GM23338 (cell line): ENCODE measurements at regions not wholly inside any gene's neighbourhood (a gene's known extent, or its start where the extent isn't known, plus 50 kb on each side); places are given as distances from the start of the nearest gene placed in this dataset.

Experiments used
- CREB1 ChIP-seq: fragments of 250-450 bp; sonication (Bioruptor Pico); IDR thresholded peaks from 2 replicates; pipeline ENCODE4 v1.5.0; 2020; ENCODE audit warnings: low read depth, mild to moderate bottlenecking, moderate library complexity
- CTCF ChIP-seq, 2 experiments: fragments of 200-600 bp in 1 of 2; sonication (generic) in 1 of 2; conservative IDR thresholded peaks; 2 replicates each; pipeline versions ENCODE4 v1.5.1 to v1.6.1; 2016 to 2017; ENCODE audit warnings: antibody characterized with exemption in 2 of 2, low read depth in 2 of 2, mild to moderate bottlenecking in 2 of 2, moderate library complexity in 1 of 2
- ETS1 ChIP-seq: IDR thresholded peaks from 2 replicates; pipeline ENCODE4 v1.6.1; 2016; ENCODE audit warnings: antibody characterized with exemption
- EZH2 ChIP-seq: fragments of 200-600 bp; sonication (generic); IDR thresholded peaks from one replicate; pipeline ENCODE4 v1.8.0; 2017; ENCODE audit warnings: antibody characterized with exemption, mild to moderate bottlenecking, low read depth; ENCODE audit not compliant: unreplicated experiment
- EZH2phosphoT487 ChIP-seq: fragments of 200-600 bp; sonication (generic); IDR thresholded peaks from one replicate; pipeline ENCODE4 v1.8.1; 2018; ENCODE audit warnings: antibody characterized with exemption; ENCODE audit not compliant: unreplicated experiment
- JUNB ChIP-seq: IDR thresholded peaks from one replicate; pipeline ENCODE4 v1.6.1; 2016; ENCODE audit warnings: antibody characterized with exemption; ENCODE audit not compliant: unreplicated experiment
- NANOG ChIP-seq: IDR thresholded peaks from 2 replicates; pipeline ENCODE4 v1.6.1; 2016; ENCODE audit warnings: antibody characterized with exemption, borderline replicate concordance
- POLR2AphosphoS5 ChIP-seq: IDR thresholded peaks from 2 replicates; pipeline ENCODE4 v1.6.1; 2016; ENCODE audit warnings: antibody characterized with exemption, low read depth
- STAT1 ChIP-seq: IDR thresholded peaks from one replicate; pipeline ENCODE4 v1.6.1; 2016; ENCODE audit warnings: antibody characterized with exemption; ENCODE audit not compliant: unreplicated experiment
- ZNF114 ChIP-seq: fragments of 250-450 bp; sonication (Bioruptor Pico); IDR thresholded peaks from 2 replicates; pipeline ENCODE4 v1.5.0; 2020; ENCODE audit warnings: mild to moderate bottlenecking, moderate library complexity
- ZNF331 ChIP-seq: fragments of 250-450 bp; sonication (Bioruptor Pico); IDR thresholded peaks from 2 replicates; pipeline ENCODE4 v1.5.0; 2020; ENCODE audit warnings: low read depth, mild to moderate bottlenecking, moderate library complexity
- TF ChIP-seq, protein P1 (sequence below): fragments of 250-450 bp; sonication (Bioruptor Pico); IDR thresholded peaks from 2 replicates; pipeline ENCODE4 v1.5.0; 2020; ENCODE audit warnings: mild to moderate bottlenecking, moderate library complexity
- TF ChIP-seq, protein P2 (sequence below): IDR thresholded peaks from one replicate; pipeline ENCODE4 v1.6.1; 2018; ENCODE audit warnings: antibody characterized with exemption; ENCODE audit not compliant: unreplicated experiment

GRCh38 chr12:88266806-88267360, 124.8 kb downstream of the TMTC3 start:
- TF ChIP-seq POLR2AphosphoS5 (no peak), EZH2phosphoT487 (no peak), CTCF (conservative IDR thresholded peaks at IDR 0.05; ENCODE audit: low read depth in 2 of 2) (no peak), JUNB (no peak), EZH2 (no peak), CREB1 (CRISPR knock-in tag) (no peak), ETS1 (no peak), STAT1 (no peak), ZNF114 (CRISPR knock-in tag) (no peak), ZNF331 (no peak), NANOG (no peak)
- TF ChIP-seq, protein P1, sequence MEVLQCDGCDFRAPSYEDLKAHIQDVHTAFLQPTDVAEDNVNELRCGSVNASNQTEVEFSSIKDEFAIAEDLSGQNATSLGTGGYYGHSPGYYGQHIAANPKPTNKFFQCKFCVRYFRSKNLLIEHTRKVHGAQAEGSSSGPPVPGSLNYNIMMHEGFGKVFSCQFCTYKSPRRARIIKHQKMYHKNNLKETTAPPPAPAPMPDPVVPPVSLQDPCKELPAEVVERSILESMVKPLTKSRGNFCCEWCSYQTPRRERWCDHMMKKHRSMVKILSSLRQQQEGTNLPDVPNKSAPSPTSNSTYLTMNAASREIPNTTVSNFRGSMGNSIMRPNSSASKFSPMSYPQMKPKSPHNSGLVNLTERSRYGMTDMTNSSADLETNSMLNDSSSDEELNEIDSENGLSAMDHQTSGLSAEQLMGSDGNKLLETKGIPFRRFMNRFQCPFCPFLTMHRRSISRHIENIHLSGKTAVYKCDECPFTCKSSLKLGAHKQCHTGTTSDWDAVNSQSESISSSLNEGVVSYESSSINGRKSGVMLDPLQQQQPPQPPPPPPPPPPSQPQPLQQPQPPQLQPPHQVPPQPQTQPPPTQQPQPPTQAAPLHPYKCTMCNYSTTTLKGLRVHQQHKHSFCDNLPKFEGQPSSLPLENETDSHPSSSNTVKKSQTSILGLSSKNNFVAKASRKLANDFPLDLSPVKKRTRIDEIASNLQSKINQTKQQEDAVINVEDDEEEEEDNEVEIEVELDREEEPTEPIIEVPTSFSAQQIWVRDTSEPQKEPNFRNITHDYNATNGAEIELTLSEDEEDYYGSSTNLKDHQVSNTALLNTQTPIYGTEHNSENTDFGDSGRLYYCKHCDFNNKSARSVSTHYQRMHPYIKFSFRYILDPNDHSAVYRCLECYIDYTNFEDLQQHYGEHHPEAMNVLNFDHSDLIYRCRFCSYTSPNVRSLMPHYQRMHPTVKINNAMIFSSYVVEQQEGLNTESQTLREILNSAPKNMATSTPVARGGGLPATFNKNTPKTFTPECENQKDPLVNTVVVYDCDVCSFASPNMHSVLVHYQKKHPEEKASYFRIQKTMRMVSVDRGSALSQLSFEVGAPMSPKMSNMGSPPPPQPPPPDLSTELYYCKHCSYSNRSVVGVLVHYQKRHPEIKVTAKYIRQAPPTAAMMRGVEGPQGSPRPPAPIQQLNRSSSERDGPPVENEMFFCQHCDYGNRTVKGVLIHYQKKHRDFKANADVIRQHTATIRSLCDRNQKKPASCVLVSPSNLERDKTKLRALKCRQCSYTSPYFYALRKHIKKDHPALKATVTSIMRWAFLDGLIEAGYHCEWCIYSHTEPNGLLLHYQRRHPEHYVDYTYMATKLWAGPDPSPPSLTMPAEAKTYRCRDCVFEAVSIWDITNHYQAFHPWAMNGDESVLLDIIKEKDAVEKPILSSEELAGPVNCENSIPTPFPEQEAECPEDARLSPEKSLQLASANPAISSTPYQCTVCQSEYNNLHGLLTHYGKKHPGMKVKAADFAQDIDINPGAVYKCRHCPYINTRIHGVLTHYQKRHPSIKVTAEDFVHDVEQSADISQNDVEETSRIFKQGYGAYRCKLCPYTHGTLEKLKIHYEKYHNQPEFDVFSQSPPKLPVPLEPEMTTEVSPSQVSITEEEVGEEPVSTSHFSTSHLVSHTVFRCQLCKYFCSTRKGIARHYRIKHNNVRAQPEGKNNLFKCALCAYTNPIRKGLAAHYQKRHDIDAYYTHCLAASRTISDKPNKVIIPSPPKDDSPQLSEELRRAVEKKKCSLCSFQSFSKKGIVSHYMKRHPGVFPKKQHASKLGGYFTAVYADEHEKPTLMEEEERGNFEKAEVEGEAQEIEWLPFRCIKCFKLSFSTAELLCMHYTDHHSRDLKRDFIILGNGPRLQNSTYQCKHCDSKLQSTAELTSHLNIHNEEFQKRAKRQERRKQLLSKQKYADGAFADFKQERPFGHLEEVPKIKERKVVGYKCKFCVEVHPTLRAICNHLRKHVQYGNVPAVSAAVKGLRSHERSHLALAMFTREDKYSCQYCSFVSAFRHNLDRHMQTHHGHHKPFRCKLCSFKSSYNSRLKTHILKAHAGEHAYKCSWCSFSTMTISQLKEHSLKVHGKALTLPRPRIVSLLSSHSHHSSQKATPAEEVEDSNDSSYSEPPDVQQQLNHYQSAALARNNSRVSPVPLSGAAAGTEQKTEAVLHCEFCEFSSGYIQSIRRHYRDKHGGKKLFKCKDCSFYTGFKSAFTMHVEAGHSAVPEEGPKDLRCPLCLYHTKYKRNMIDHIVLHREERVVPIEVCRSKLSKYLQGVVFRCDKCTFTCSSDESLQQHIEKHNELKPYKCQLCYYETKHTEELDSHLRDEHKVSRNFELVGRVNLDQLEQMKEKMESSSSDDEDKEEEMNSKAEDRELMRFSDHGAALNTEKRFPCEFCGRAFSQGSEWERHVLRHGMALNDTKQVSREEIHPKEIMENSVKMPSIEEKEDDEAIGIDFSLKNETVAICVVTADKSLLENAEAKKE (CRISPR knock-in tag) = no peak
- TF ChIP-seq, protein P2, sequence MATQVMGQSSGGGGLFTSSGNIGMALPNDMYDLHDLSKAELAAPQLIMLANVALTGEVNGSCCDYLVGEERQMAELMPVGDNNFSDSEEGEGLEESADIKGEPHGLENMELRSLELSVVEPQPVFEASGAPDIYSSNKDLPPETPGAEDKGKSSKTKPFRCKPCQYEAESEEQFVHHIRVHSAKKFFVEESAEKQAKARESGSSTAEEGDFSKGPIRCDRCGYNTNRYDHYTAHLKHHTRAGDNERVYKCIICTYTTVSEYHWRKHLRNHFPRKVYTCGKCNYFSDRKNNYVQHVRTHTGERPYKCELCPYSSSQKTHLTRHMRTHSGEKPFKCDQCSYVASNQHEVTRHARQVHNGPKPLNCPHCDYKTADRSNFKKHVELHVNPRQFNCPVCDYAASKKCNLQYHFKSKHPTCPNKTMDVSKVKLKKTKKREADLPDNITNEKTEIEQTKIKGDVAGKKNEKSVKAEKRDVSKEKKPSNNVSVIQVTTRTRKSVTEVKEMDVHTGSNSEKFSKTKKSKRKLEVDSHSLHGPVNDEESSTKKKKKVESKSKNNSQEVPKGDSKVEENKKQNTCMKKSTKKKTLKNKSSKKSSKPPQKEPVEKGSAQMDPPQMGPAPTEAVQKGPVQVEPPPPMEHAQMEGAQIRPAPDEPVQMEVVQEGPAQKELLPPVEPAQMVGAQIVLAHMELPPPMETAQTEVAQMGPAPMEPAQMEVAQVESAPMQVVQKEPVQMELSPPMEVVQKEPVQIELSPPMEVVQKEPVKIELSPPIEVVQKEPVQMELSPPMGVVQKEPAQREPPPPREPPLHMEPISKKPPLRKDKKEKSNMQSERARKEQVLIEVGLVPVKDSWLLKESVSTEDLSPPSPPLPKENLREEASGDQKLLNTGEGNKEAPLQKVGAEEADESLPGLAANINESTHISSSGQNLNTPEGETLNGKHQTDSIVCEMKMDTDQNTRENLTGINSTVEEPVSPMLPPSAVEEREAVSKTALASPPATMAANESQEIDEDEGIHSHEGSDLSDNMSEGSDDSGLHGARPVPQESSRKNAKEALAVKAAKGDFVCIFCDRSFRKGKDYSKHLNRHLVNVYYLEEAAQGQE = no peak
